GM23248 (cell line): ENCODE measurements at regions not wholly inside any gene's neighbourhood (a gene's known extent, or its start where the extent isn't known, plus 50 kb on each side); places are given as distances from the start of the nearest gene placed in this dataset.

ENCODE experiments used
- EZH2 ChIP-seq: fragments of 200-600 bp; sonication (generic); IDR thresholded peaks from 2 replicates; pipeline ENCODE4 v1.6.1; 2018; ENCODE audit warnings: antibody characterized with exemption, mild to moderate bottlenecking; ENCODE audit not compliant: insufficient read depth, poor library complexity, severe bottlenecking
- EZH2phosphoT487 ChIP-seq: fragments of 200-600 bp; sonication (generic); IDR thresholded peaks from 2 replicates; pipeline ENCODE4 v1.6.1; 2018; ENCODE audit warnings: antibody characterized with exemption, moderate library complexity, mild to moderate bottlenecking, low read depth; ENCODE audit not compliant: insufficient read depth

DNA sequence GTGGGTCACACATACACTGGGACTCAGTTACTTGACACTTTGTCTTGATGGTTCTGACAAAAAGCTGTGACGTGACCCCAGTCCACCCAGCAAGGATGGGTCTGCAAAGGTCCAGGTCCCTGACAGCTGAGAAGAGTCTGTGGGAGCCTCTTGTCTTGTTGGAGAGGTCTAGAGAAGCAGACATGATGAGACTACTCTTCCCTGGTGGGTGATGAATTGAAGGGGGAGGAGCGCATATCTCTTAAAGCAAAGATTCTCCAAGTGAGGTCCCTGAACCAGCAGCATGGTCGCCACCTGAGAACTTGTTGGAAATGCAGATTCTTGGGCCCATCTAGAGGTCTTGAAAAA, 78.5 kb upstream of the MEDAG start:
- TF ChIP-seq EZH2phosphoT487, result no peak
- no peak for TF ChIP-seq EZH2
